Calu3 (cell line): ENCODE measurements at regions not wholly inside any gene's neighbourhood (a gene's known extent, or its start where the extent isn't known, plus 50 kb on each side); places are given as distances from the start of the nearest gene placed in this dataset.
"Not testable (repeated sequence)": the region's sequence is repeated elsewhere in the genome, so short reads cannot be mapped to it uniquely, and the experiment has no call there.

Source experiments
- BruUV-seq: library from RNA; stranded (reverse); fragments of 400-500 nt; replicated peaks from 2 replicates; lab custom pipeline; 2021; lab: Mats Ljungman, UMichigan
- CTCF ChIA-PET: fragments of 300-600 bp; sonication (Branson Sonifier 250); formaldehyde crosslinking; loops from one replicate; lab custom pipeline; 2022; ENCODE audit warnings: antibody characterized with exemption; lab: Charles Lee
- DNase-seq: peaks from one replicate; pipeline ENCODE4 v3.0.0; 2022
- H3K27ac Mint-ChIP-seq: one replicate; pipeline ENCODE4 v1.8.0; 2022; ENCODE audit warnings: mixed read lengths; ENCODE audit not compliant: unreplicated experiment
- H3K27me3 Mint-ChIP-seq: one replicate; pipeline ENCODE4 v1.8.0; 2022; ENCODE audit warnings: mixed read lengths; ENCODE audit not compliant: unreplicated experiment
- H3K36me3 Mint-ChIP-seq: one replicate; pipeline ENCODE4 v1.8.0; 2022; ENCODE audit warnings: mild to moderate bottlenecking, moderate library complexity, mixed read lengths; ENCODE audit not compliant: insufficient read depth, unreplicated experiment
- H3K4me1 Mint-ChIP-seq: one replicate; pipeline ENCODE4 v1.8.0; 2022; ENCODE audit warnings: mild to moderate bottlenecking, low read depth, mixed read lengths; ENCODE audit not compliant: unreplicated experiment
- H3K4me3 Mint-ChIP-seq: one replicate; pipeline ENCODE4 v1.8.0; 2022; ENCODE audit warnings: mild to moderate bottlenecking, low read depth, moderate library complexity, mixed read lengths; ENCODE audit not compliant: unreplicated experiment
- H3K9me3 Mint-ChIP-seq: one replicate; pipeline ENCODE4 v1.8.0; 2022; ENCODE audit warnings: low read depth, mixed read lengths; ENCODE audit not compliant: unreplicated experiment
- CTCF ChIP-seq: fragments of 200-600 bp; IDR thresholded peaks from one replicate; pipeline ENCODE4 v1.8.0; 2022; ENCODE audit warnings: antibody characterized with exemption; ENCODE audit not compliant: unreplicated experiment
- intact Hi-C: fragments of 100-400 bp; cut with micrococcal nuclease; formaldehyde crosslinking; loops from one replicate; pipeline ENCODE4 v1.10.0; 2022; ENCODE audit not compliant: unreplicated experiment

- Mint-ChIP-seq H3K9me3 (no peaks in the 10 kb centered on the region), H3K27me3 (no peaks in the 10 kb centered on the region), H3K4me3 (no peak overlapping the region), H3K4me1 (peaks cover 9% of the 10 kb centered on the region), H3K27ac (no peak overlapping the region), H3K36me3 (no peaks in the 10 kb centered on the region)
- no peak for TF ChIP-seq CTCF
- no peak for DNase-seq
- CTCF ChIA-PET = interaction anchor here (0.6 kb wide), 1 partner anchor 607 kb away, joined by 4 read pairs; no protein-coding TSS in a partner anchor
- no TSS peak for BruUV-seq
- intact Hi-C loops = no loop called here
Observed at GRCh38 chr3:84318273-84318809, 640.4 kb upstream of the CADM2 start.

- H3K36me3 Mint-ChIP-seq, H3K9me3 Mint-ChIP-seq, intact Hi-C loops, H3K27me3 Mint-ChIP-seq, DNase-seq, H3K4me3 Mint-ChIP-seq, BruUV-seq, H3K27ac Mint-ChIP-seq, H3K4me1 Mint-ChIP-seq: not testable (repeated sequence)
- CTCF ChIA-PET = interaction anchor here (0.7 kb wide), 1 partner anchor 455 kb away, joined by 3 read pairs; no protein-coding TSS in a partner anchor
Observed at GRCh38 chr3:84365563-84366278, 593.1 kb upstream of the CADM2 start.
